Suppressor macrophage treated with lipopolysaccharide for 4 hours (primary cell): ENCODE measurements at regions not wholly inside any gene's neighbourhood (a gene's known extent, or its start where the extent isn't known, plus 50 kb on each side); places are given as distances from the start of the nearest gene placed in this dataset.

Experiments used
- DNase-seq: peaks from one replicate; pipeline ENCODE4 v3.0.0-alpha.2; 2020

- DNase-seq = no peak
Observed at GRCh38 chr5:65068410-65068809, 299.7 kb downstream of the CWC27 start.

- no peak for DNase-seq
Observed at GRCh38 chr5:65070026-65070425, 301.3 kb downstream of the CWC27 start.

GRCh38 chr5:65072850-65073249 lies 304.1 kb downstream of the CWC27 start:
- no peak for DNase-seq

DNA sequence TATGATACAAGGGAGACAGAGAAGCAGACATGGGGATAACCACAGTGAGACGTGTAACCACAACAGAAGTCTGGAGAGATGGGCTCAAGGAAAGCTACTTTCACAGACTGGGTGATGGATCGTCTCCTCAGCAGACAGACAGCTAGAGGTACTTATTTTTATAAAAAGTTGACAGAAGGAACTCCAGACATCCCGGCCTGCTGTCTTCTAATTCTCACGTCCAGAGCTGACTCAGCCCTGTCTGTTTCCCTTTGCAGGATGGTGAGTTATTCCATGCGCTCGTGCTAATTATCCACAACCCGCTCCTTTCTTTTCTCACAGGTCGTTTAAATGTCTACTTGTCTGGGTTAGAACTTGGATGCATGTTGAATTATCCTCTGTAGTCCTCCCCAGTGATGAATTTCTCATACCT lies 304.5 kb downstream of the CWC27 start:
- no peak for DNase-seq

DNA sequence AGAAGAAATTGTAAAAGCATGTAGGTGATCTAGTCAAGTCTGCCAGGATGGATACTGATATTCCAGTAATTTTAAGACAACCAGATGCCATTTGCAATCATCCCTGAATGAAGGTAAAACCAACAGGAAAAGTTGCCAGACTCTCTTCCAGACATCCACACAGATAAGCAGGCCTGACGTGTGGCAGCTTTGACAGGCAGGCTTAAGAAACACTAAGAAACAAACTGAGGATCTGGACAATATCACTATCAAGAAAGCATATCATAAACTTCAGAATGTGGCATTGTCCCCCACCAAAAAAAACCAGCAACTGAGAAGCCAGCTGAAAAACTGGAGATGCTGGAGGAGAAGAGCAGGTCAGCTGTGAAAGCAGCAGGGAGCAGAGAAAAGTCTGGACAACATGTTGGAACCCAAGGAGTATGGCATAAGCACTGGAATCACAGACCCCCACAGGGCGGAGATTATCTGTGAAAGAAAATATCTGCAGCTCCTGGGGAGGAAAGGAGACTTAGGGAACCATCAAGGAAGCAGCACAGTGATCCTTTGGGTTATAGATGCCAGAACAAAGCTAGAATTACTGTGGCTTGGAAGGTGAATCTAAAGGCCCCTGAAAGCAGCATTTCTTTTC lies 307.0 kb downstream of the CWC27 start:
- DNase-seq = no peak

GRCh38 chr5:65076251-65076869 lies 307.6 kb downstream of the CWC27 start:
- DNase-seq = peak; percentile 64

- DNase-seq = no peak
Observed at GRCh38 chr5:65077653-65078052, 308.9 kb downstream of the CWC27 start.

- no peak for DNase-seq
Observed at GRCh38 chr5:65078331-65078730, 309.6 kb downstream of the CWC27 start.

GRCh38 chr5:65081071-65081470 lies 312.3 kb downstream of the CWC27 start:
- no peak for DNase-seq

- DNase-seq = peak; percentile 44
Observed at GRCh38 chr5:65084795-65085515, 316.2 kb downstream of the CWC27 start.

DNA sequence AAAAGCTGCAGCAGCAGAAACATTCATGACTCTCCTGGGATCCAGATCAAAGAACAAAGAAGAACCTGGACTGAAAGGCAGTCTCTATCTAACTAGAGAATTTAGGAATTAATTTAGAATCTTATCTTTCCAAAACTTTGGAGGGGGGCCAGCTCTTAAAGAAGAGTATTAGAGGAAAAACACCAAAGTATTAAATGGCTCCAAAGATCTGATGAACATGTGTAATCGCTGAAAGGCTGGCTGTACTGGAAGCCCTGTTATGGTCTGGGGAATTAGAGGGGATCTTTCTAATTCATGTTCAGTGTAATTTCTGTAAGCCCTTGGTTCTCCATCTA lies 316.8 kb downstream of the CWC27 start:
- DNase-seq = no peak

DNA sequence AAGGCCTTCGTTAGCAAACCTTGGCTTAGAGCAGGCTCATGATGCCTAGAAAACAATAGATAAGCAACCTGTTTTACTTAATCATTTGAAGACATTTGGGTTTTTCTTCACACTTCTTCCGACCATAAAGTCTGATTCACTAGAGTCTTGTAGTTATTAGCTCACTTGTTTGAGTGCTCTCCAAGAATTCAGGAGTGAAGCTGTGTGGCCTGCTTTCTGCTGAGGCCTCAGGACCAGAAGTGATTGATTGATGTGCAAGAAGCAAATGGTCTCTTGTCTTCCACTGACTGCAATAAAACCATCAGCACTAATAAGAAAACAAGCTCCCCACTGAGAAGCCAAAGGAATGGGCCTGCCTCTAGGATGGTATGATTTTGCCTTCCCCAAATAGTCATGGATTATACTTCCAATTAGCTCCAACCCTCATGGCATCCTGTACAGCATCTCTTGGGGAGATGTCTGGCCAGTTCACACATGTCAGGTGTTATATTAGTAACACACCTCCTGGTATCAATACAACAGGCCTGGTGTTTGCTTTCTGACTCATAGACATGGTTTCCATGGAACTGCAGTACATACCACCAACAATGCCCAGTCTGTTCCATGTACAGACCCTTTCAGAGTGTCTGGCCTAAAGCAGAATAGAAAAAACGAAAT lies 317.6 kb downstream of the CWC27 start:
- no peak for DNase-seq

GRCh38 chr5:65087154-65087553 lies 318.4 kb downstream of the CWC27 start:
- DNase-seq = no peak

GRCh38 chr5:65094279-65094678 lies 325.5 kb downstream of the CWC27 start:
- no peak for DNase-seq

GRCh38 chr5:65098393-65098792 lies 329.7 kb downstream of the CWC27 start:
- peak; percentile 18 for DNase-seq
